ENCODE measurements at regions not wholly inside any gene's neighbourhood (a gene's known extent, or its start where the extent isn't known, plus 50 kb on each side); places are given as distances from the start of the nearest gene placed in this dataset.

GRCh38 chr9:4421847-4422246 lies 68.4 kb upstream of the SLC1A1 start:
- TF ChIP-seq POLR2A (IDR thresholded peaks at IDR 0.05): no peak
- TF ChIP-seq CTCF (IDR thresholded peaks at IDR 0.05): no peak
- no peak for TF ChIP-seq EP300 (IDR thresholded peaks at IDR 0.05)
- TF ChIP-seq POLR2AphosphoS5 (IDR thresholded peaks at IDR 0.05): no peak

Data from gastroesophageal sphincter (tissue), 3 donors.